GM19395 (cell line): ENCODE measurements at regions not wholly inside any gene's neighbourhood (a gene's known extent, or its start where the extent isn't known, plus 50 kb on each side); places are given as distances from the start of the nearest gene placed in this dataset.

ENCODE experiments used
- ATAC-seq: cut with Tn5 transposase; IDR thresholded peaks from one replicate; pipeline ENCODE4 v1.9.1; 2021; ENCODE audit warnings: mild to moderate bottlenecking, moderate library complexity; ENCODE audit not compliant: unreplicated experiment

GRCh38 chr18:64474255-64474654 is 325.4 kb upstream of the LINC00305 start:
- no peak for ATAC-seq

- ATAC-seq = no peak
These were observed 300.5 kb upstream of the LINC00305 start for GRCh38 chr18:64449434-64449833.

- ATAC-seq = no peak
These were observed 295.9 kb upstream of the LINC00305 start for GRCh38 chr18:64444819-64445218.

- ATAC-seq = no peak
These were observed 289.3 kb upstream of the LINC00305 start for GRCh38 chr18:64438178-64438577.

- no peak for ATAC-seq
These were observed 287.2 kb upstream of the LINC00305 start for GRCh38 chr18:64436111-64436510.

- ATAC-seq = no peak
These were observed 270.3 kb upstream of the LINC00305 start for GRCh38 chr18:64419156-64419555.

- no peak for ATAC-seq
These were observed 268.1 kb upstream of the LINC00305 start for GRCh38 chr18:64416990-64417389.

GRCh38 chr18:64415218-64415617 is 266.3 kb upstream of the LINC00305 start:
- no peak for ATAC-seq

GRCh38 chr18:64410685-64411084 is 261.8 kb upstream of the LINC00305 start:
- ATAC-seq = no peak

GRCh38 chr18:64409511-64409910 is 260.6 kb upstream of the LINC00305 start:
- ATAC-seq = peak; percentile 79

- no peak for ATAC-seq
These were observed 258.7 kb upstream of the LINC00305 start for GRCh38 chr18:64407606-64408005.

GRCh38 chr18:64405161-64405560 is 256.3 kb upstream of the LINC00305 start:
- ATAC-seq = no peak

GRCh38 chr18:64403784-64404503 is 255.1 kb upstream of the LINC00305 start:
- peak; percentile 81 for ATAC-seq

GRCh38 chr18:64402636-64403035 is 253.7 kb upstream of the LINC00305 start:
- no peak for ATAC-seq

GRCh38 chr18:64401268-64402060 is 252.6 kb upstream of the LINC00305 start:
- no peak for ATAC-seq

- ATAC-seq = no peak
These were observed 250.7 kb upstream of the LINC00305 start for GRCh38 chr18:64399566-64399965.

- ATAC-seq = peak; percentile 80
These were observed 249.4 kb upstream of the LINC00305 start for GRCh38 chr18:64398320-64398719.

GRCh38 chr18:64392202-64392601 is 243.3 kb upstream of the LINC00305 start:
- no peak for ATAC-seq

GRCh38 chr18:64384101-64384500 is 235.2 kb upstream of the LINC00305 start:
- ATAC-seq = no peak

- ATAC-seq = peak; percentile 98
These were observed 231.2 kb upstream of the LINC00305 start for GRCh38 chr18:64380117-64380516.

- ATAC-seq = peak; percentile 40
These were observed 230.8 kb upstream of the LINC00305 start for GRCh38 chr18:64379662-64380061.

GRCh38 chr18:64377446-64377845 is 228.6 kb upstream of the LINC00305 start:
- ATAC-seq = no peak
